ENCODE measurements at regions not wholly inside any gene's neighbourhood (a gene's known extent, or its start where the extent isn't known, plus 50 kb on each side); places are given as distances from the start of the nearest gene placed in this dataset.

DNA sequence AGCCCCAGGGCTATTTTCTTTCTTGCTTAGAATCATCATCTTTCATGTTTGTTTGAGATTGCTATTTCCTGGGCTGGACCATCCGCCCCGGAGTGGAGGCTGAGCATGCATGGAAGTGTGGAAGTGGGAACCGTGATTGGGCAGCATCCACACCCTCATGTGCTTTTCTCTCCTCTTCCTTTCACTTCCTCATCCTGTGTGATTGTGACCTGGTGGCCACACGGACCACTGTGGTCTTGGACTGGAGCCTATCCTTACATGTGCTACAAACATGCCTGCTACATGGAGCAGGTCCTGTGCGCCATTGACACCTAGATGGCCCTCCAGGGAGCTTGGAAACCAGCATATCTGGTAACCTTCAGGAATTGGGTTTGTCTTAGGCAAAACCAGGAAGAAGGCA lies 175.9 kb upstream of the LCORL start:
- Histone ChIP-seq H3K27ac (ENCODE audit: low read depth, low read length) (no peak overlapping the region), H3K9me3 (ENCODE audit: control insufficient read depth in 1 of 2, low read length in 2 of 2) (no peaks in the 10 kb centered on the region), H3K27me3 (ENCODE audit: insufficient read depth, low read length) (no peaks in the 10 kb centered on the region), H3K36me3 (ENCODE audit: insufficient read depth, low read length) (no peaks in the 10 kb centered on the region), H3K4me3 (ENCODE audit: low read length in 2 of 2) (no peak overlapping the region), H3K4me1 (ENCODE audit: insufficient read depth, low read length) (no peaks in the 10 kb centered on the region)
- ChIA-PET CTCF (ENCODE audit: partially characterized antibody) (no interaction called here), POLR2A (ENCODE audit: partially characterized antibody) (no interaction called here)
- Mint-ChIP-seq H3K27me3 (peaks cover 8 to 11% of the 10 kb centered on the region in 2 donors), H3K4me1 (no peaks in the 10 kb centered on the region), H3K36me3 (no peaks in the 10 kb centered on the region), H3K9me3 (peaks cover 0 to 2% (median 0%) of the 10 kb centered on the region in 8 donors), H3K4me3 (no peak overlapping the region), H3K27ac (no peak overlapping the region)
- DNase-seq: no peak
- intact Hi-C loops (cut with micrococcal nuclease): no loop called here

DNA sequence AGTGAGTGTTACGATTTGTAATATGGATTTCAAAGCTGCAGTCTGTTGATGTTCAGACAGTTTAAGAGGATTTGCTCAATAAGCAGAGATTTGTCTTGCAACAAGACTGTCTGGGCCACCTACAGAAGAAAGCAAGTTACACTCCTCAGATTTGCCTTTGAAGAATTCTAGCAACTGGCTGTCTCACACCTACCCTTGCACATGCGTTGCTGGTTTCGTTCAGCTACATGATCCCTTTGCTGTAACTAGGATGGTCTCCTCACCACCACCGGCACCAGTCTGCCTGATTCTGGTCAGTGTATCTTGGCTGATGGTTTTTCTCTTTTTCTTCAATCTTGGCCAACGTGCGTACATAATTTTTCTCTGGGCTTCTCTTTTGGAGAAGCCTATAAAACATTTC lies 172.7 kb upstream of the LCORL start:
- POLR2A ChIA-PET (ENCODE audit: partially characterized antibody): no interaction called here
- H3K36me3 Mint-ChIP-seq: no peaks in the 10 kb centered on the region
- H3K4me3 Mint-ChIP-seq: no peak overlapping the region
- peaks cover 1 to 4% of the 10 kb centered on the region in 2 donors for H3K27me3 Mint-ChIP-seq
- no peak overlapping the region for H3K27ac Mint-ChIP-seq
- Histone ChIP-seq H3K36me3 (ENCODE audit: insufficient read depth, low read length) (no peaks in the 10 kb centered on the region), H3K4me1 (ENCODE audit: insufficient read depth, low read length) (no peaks in the 10 kb centered on the region), H3K27ac (ENCODE audit: low read depth, low read length) (no peak overlapping the region), H3K27me3 (ENCODE audit: insufficient read depth, low read length) (no peaks in the 10 kb centered on the region), H3K4me3 (ENCODE audit: low read length in 2 of 2) (no peak overlapping the region), H3K9me3 (ENCODE audit: control insufficient read depth in 1 of 2, low read length in 2 of 2) (no peaks in the 10 kb centered on the region)
- H3K9me3 Mint-ChIP-seq: peaks cover 0 to 2% (median 0%) of the 10 kb centered on the region in 8 donors
- DNase-seq: no peak
- intact Hi-C loops (cut with micrococcal nuclease): no loop called here
- H3K4me1 Mint-ChIP-seq: no peaks in the 10 kb centered on the region
- CTCF ChIA-PET (ENCODE audit: partially characterized antibody): no interaction called here

DNA sequence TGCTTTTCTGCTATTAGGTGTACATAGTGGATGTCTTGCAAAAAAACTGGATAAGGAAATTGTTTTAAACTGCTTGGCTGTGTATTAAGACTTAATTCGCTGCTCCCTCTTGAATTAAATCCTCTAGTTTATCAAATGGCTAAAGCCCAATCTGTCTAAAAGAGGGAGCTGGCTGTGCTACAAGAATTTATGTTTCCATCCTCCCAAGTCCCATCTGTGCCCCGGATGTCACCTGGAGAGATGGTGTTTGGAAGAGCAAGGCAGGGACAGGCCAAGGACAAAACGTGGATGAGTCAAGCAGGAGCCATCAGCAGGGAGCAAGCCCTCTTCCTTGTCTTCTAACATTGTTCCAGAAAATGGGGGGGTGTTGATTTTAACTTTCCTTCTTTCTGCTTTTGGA lies 171.3 kb upstream of the LCORL start:
- H3K27me3 Mint-ChIP-seq: peaks cover 1 to 4% of the 10 kb centered on the region in 2 donors
- Histone ChIP-seq H3K27ac (ENCODE audit: low read depth, low read length) (no peak overlapping the region), H3K27me3 (ENCODE audit: insufficient read depth, low read length) (no peaks in the 10 kb centered on the region), H3K4me1 (ENCODE audit: insufficient read depth, low read length) (no peaks in the 10 kb centered on the region), H3K4me3 (ENCODE audit: low read length in 2 of 2) (no peak overlapping the region), H3K9me3 (ENCODE audit: control insufficient read depth in 1 of 2, low read length in 2 of 2) (no peaks in the 10 kb centered on the region), H3K36me3 (ENCODE audit: insufficient read depth, low read length) (no peaks in the 10 kb centered on the region)
- POLR2A ChIA-PET (ENCODE audit: partially characterized antibody): no interaction called here
- no peak overlapping the region for H3K27ac Mint-ChIP-seq
- CTCF ChIA-PET (ENCODE audit: partially characterized antibody): no interaction called here
- no peaks in the 10 kb centered on the region for H3K4me1 Mint-ChIP-seq
- H3K9me3 Mint-ChIP-seq: no peaks in the 10 kb centered on the region
- no peak overlapping the region for H3K4me3 Mint-ChIP-seq
- no peaks in the 10 kb centered on the region for H3K36me3 Mint-ChIP-seq
- no peak for DNase-seq
- intact Hi-C loops (cut with micrococcal nuclease): no loop called here

DNA sequence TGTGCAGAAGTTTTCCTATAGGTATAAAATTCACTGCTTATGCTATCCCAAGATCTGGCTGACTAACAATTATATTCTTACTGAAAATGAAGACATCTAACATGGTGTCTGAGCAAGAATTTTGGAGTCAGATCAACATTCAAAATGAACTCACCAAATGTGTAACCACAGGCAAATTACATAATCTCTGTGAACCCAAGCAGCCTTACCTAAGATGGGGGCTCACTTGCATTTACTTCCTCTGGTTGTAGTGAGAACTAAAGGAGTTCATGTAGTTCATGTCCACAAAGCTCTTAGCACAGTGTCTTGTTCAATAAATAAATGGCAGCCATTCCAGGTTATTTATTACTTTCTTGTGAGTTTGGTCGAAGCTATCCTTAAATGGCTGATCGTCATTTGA lies 163.9 kb upstream of the LCORL start:
- POLR2A ChIA-PET (ENCODE audit: partially characterized antibody): no interaction called here
- H3K27me3 Mint-ChIP-seq: peaks cover 2% of the 10 kb centered on the region in 2 donors

DNA sequence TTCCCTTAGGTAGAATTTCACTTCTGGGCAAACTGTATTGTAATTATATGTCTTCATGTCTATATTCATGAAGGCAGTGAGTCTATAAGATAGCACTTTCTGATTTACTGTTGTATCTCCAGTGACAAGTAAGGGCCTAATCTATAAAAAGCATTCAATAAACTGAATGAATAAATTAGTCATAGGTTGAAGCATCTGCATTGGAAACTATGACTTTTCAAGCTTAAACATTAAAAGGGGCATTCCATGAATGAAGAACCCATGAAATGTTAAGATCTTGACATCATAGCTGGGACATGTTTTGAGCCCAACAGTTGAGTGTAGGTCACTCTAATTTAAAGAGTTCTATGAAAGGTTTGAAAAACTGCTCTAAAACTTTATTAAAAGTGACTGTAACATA lies 159.3 kb upstream of the LCORL start:
- H3K4me1 ChIP-seq (ENCODE audit: insufficient read depth, low read length): no peaks in the 10 kb centered on the region
- ChIA-PET CTCF (ENCODE audit: partially characterized antibody) (no interaction called here), POLR2A (ENCODE audit: partially characterized antibody) (no interaction called here)
- Mint-ChIP-seq H3K4me3 (no peak overlapping the region), H3K27me3 (peaks cover 3 to 5% of the 10 kb centered on the region in 2 donors), H3K4me1 (no peaks in the 10 kb centered on the region), H3K9me3 (peaks cover 0 to 5% (median 0%) of the 10 kb centered on the region in 8 donors), H3K27ac (no peak overlapping the region), H3K36me3 (no peaks in the 10 kb centered on the region)
- H3K27ac ChIP-seq (ENCODE audit: low read depth, low read length): no peak overlapping the region
- H3K27me3 ChIP-seq (ENCODE audit: insufficient read depth, low read length): no peaks in the 10 kb centered on the region
- no peaks in the 10 kb centered on the region for H3K36me3 ChIP-seq (ENCODE audit: insufficient read depth, low read length)
- DNase-seq: no peak
- no peak overlapping the region for H3K4me3 ChIP-seq (ENCODE audit: low read length in 2 of 2)
- H3K9me3 ChIP-seq (ENCODE audit: control insufficient read depth in 1 of 2, low read length in 2 of 2): no peaks in the 10 kb centered on the region
- intact Hi-C loops (cut with micrococcal nuclease): no loop called here

More for the DNA sequence above, 163.9 kb upstream of the LCORL start:
- Mint-ChIP-seq H3K4me3 (no peak overlapping the region), H3K36me3 (no peaks in the 10 kb centered on the region), H3K9me3 (no peaks in the 10 kb centered on the region), H3K27ac (no peak overlapping the region), H3K4me1 (no peaks in the 10 kb centered on the region)
- no peaks in the 10 kb centered on the region for H3K27me3 ChIP-seq (ENCODE audit: insufficient read depth, low read length)
- DNase-seq: no peak
- CTCF ChIA-PET (ENCODE audit: partially characterized antibody): no interaction called here
- no peak overlapping the region for H3K4me3 ChIP-seq (ENCODE audit: low read length in 2 of 2)
- intact Hi-C loops (cut with micrococcal nuclease): no loop called here
- no peaks in the 10 kb centered on the region for H3K36me3 ChIP-seq (ENCODE audit: insufficient read depth, low read length)
- H3K4me1 ChIP-seq (ENCODE audit: insufficient read depth, low read length): no peaks in the 10 kb centered on the region
- no peak overlapping the region for H3K27ac ChIP-seq (ENCODE audit: low read depth, low read length)
- no peaks in the 10 kb centered on the region for H3K9me3 ChIP-seq (ENCODE audit: control insufficient read depth in 1 of 2, low read length in 2 of 2)

DNA sequence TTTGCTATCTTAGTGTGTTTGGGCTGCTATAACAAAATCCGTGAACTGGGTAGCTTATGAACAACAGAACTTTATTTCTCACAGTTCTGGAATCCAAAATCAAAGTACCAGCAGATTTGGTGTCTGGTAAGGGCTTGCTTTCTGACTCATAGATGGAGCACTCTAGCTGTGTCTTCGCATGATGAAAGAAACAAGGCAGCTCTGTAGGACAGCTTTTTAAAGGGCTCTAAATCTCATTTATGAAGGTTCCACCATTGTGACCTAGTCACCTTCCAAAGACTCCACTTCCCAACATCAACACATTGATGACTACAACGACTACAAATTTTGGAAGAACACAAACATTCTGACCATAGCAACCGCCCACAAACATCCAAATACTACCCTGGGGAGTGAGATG lies 158.6 kb upstream of the LCORL start:
- Mint-ChIP-seq H3K36me3 (no peaks in the 10 kb centered on the region), H3K4me1 (no peaks in the 10 kb centered on the region), H3K9me3 (peaks cover 0 to 5% (median 0%) of the 10 kb centered on the region in 8 donors), H3K4me3 (no peak overlapping the region), H3K27ac (no peak overlapping the region), H3K27me3 (peaks cover 3 to 5% of the 10 kb centered on the region in 2 donors)
- ChIA-PET CTCF (ENCODE audit: partially characterized antibody) (no interaction called here), POLR2A (ENCODE audit: partially characterized antibody) (no interaction called here)
- Histone ChIP-seq H3K36me3 (ENCODE audit: insufficient read depth, low read length) (no peaks in the 10 kb centered on the region), H3K4me1 (ENCODE audit: insufficient read depth, low read length) (no peaks in the 10 kb centered on the region), H3K27ac (ENCODE audit: low read depth, low read length) (no peak overlapping the region), H3K27me3 (ENCODE audit: insufficient read depth, low read length) (no peaks in the 10 kb centered on the region), H3K9me3 (ENCODE audit: control insufficient read depth in 1 of 2, low read length in 2 of 2) (no peaks in the 10 kb centered on the region), H3K4me3 (ENCODE audit: low read length in 2 of 2) (no peak overlapping the region)
- no peak for DNase-seq
- intact Hi-C loops (cut with micrococcal nuclease): no loop called here

DNA sequence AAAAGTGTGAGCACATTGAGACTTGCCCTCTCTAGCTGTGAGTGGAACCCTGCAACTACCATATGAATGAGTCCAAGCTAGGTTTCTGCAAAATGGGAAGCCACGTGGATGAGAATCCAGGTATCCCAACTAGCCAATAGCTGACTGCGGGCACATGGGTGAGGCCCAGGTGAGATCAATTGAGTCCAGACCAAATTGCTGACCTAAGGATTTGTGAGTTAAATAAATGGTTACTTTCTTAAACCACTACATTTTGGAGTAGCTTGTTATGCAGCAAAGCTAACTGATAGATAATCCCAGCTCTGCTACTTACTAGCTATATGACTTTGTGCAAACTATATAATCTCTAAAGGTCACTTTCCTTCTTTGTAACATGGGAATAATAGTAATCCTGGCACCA lies 150.3 kb upstream of the LCORL start:
- H3K9me3 Mint-ChIP-seq: peaks cover 0 to 6% (median under 1%) of the 10 kb centered on the region in 8 donors

DNA sequence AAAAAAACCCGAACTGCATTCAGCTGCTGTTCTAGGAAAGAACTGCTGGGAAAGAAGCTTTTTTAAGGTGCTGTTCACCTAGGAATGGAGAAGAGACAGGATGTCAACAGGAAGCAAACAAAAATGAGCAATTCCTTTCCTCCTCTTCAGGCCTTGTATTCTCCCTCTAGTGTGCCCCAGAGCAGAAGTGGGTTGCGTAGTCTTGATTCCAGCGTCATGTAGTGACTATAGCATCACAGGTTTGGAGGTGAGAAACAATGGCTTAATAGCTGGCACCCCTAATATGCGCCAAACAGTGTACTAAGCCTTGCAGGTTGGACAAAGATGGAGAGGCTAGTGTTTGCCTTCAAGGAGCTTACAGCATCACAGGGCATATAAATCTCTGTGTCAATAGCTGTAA lies 146.3 kb upstream of the LCORL start:
- H3K9me3 ChIP-seq (ENCODE audit: control insufficient read depth in 1 of 2, low read length in 2 of 2): no peaks in the 10 kb centered on the region
- no peaks in the 10 kb centered on the region for H3K36me3 ChIP-seq (ENCODE audit: insufficient read depth, low read length)
- Mint-ChIP-seq H3K27me3 (peaks cover 11 to 15% of the 10 kb centered on the region in 2 donors), H3K4me1 (no peaks in the 10 kb centered on the region), H3K4me3 (no peak overlapping the region), H3K36me3 (no peaks in the 10 kb centered on the region), H3K9me3 (peaks cover 0 to 5% (median under 1%) of the 10 kb centered on the region in 8 donors), H3K27ac (no peak overlapping the region)
- ChIA-PET POLR2A (ENCODE audit: partially characterized antibody) (no interaction called here), CTCF (ENCODE audit: partially characterized antibody) (no interaction called here)
- H3K4me1 ChIP-seq (ENCODE audit: insufficient read depth, low read length): no peaks in the 10 kb centered on the region
- DNase-seq: no peak
- H3K4me3 ChIP-seq (ENCODE audit: low read length in 2 of 2): no peak overlapping the region
- intact Hi-C loops (cut with micrococcal nuclease): no loop called here
- no peak overlapping the region for H3K27ac ChIP-seq (ENCODE audit: low read depth, low read length)
- no peaks in the 10 kb centered on the region for H3K27me3 ChIP-seq (ENCODE audit: insufficient read depth, low read length)

More for the DNA sequence above, 150.3 kb upstream of the LCORL start:
- H3K27me3 Mint-ChIP-seq: peaks cover 12 to 19% of the 10 kb centered on the region in 2 donors
- no peaks in the 10 kb centered on the region for H3K4me1 Mint-ChIP-seq
- no peaks in the 10 kb centered on the region for H3K4me1 ChIP-seq (ENCODE audit: insufficient read depth, low read length)
- H3K27ac Mint-ChIP-seq: no peak overlapping the region
- H3K27me3 ChIP-seq (ENCODE audit: insufficient read depth, low read length): no peaks in the 10 kb centered on the region
- H3K4me3 Mint-ChIP-seq: no peak overlapping the region
- intact Hi-C loops (cut with micrococcal nuclease): no loop called here
- H3K27ac ChIP-seq (ENCODE audit: low read depth, low read length): no peak overlapping the region
- H3K4me3 ChIP-seq (ENCODE audit: low read length in 2 of 2): no peak overlapping the region
- ChIA-PET POLR2A (ENCODE audit: partially characterized antibody) (no interaction called here), CTCF (ENCODE audit: partially characterized antibody) (no interaction called here)
- H3K36me3 Mint-ChIP-seq: no peaks in the 10 kb centered on the region
- H3K9me3 ChIP-seq (ENCODE audit: control insufficient read depth in 1 of 2, low read length in 2 of 2): no peaks in the 10 kb centered on the region
- no peak for DNase-seq
- H3K36me3 ChIP-seq (ENCODE audit: insufficient read depth, low read length): no peaks in the 10 kb centered on the region

All from CD4-positive, alpha-beta memory T cell (primary cell).